Progenitor cell of endocrine pancreas (in vitro differentiated cells): ENCODE measurements at regions not wholly inside any gene's neighbourhood (a gene's known extent, or its start where the extent isn't known, plus 50 kb on each side); places are given as distances from the start of the nearest gene placed in this dataset.

ENCODE experiments used
- DNase-seq: peaks from one replicate; pipeline ENCODE4 v3.0.0; 2021; ENCODE audit warnings: low spot score; ENCODE audit not compliant: unreplicated experiment
- H3K27ac Mint-ChIP-seq: 2 replicates; pipeline ENCODE4 v1.8.0; 2021; ENCODE audit warnings: mild to moderate bottlenecking, moderate library complexity, mixed read lengths
- H3K27me3 Mint-ChIP-seq: 2 replicates; pipeline ENCODE4 v1.8.0; 2021; ENCODE audit warnings: mixed read lengths
- H3K36me3 Mint-ChIP-seq: 2 replicates; pipeline ENCODE4 v1.8.0; 2022; ENCODE audit warnings: mixed read lengths; ENCODE audit not compliant: insufficient read depth
- H3K4me1 Mint-ChIP-seq: 2 replicates; pipeline ENCODE4 v1.8.0; 2021; ENCODE audit warnings: low read depth, mixed read lengths
- H3K4me3 Mint-ChIP-seq: 2 replicates; pipeline ENCODE4 v1.8.0; 2021; ENCODE audit warnings: low read depth, mild to moderate bottlenecking, moderate library complexity, mixed read lengths
- H3K9me3 Mint-ChIP-seq: 2 replicates; pipeline ENCODE4 v1.8.0; 2021; ENCODE audit warnings: low read depth, mixed read lengths
- CTCF ChIP-seq: fragments of 200-600 bp; sonication (generic); IDR thresholded peaks from one replicate; pipeline ENCODE4 v1.5.0; 2021; ENCODE audit warnings: antibody characterized with exemption, mild to moderate bottlenecking; ENCODE audit not compliant: unreplicated experiment

DNA sequence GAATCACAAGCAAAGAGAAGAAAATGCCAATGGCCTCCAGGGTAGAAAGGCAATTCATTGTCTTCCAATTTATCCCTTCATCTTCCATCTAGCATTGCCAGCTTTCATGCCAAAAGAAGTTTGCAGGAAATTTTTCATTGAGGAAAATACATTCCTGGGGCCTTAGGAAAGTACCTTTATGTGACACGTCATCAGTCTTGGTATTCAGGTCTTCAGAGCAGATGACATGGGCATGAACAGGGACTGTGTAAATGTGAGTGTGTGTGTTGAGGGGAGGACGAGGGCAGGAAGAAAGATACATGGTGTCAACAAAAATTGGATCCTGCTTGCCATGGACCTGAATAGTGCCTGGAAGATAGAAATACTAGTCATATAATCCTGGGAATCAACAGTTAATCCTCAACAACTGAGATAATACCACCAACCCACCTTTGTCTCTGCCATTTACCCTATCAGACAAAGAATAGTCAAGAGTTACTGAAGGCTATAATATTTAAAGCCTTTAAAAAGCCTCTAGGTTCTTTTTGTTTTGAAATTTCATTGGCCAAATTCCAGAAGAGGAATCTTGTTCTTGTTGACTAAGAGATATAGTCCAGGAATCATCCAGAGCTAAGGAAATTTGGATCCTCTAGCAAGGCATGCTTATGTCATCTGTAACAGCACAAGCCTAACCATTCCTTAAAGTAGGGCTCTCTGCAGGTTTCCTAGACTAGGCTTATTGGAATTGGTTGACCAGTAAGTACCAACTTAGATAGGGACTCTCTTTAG is 405.8 kb upstream of the SASH1 start:
- DNase-seq = no peak
- no peaks in the 10 kb centered on the region for H3K36me3 Mint-ChIP-seq
- peaks cover 5% of the 10 kb centered on the region for H3K4me1 Mint-ChIP-seq
- H3K27ac Mint-ChIP-seq = no peak overlapping the region
- no peaks in the 10 kb centered on the region for H3K27me3 Mint-ChIP-seq
- no peak for TF ChIP-seq CTCF
- H3K9me3 Mint-ChIP-seq = no peaks in the 10 kb centered on the region
- no peak overlapping the region for H3K4me3 Mint-ChIP-seq

DNA sequence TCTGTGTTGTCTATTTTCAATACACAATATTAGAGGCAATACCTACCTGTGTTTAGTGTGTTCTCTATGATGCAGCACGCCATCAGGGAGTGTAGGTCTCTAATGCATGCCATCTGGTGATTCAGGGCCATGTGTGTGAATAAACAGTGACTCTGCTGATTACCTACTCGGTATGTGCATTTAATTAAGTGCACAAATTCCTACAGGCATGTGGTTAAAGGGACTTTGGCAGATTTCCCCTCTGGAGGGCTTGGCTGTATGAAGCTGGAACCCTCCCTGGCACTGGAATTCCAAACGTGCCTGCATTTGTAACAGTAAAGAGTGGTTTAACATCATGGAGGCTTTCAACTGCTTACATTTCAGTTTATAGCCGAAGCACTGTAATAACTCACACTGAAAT is 401.5 kb upstream of the SASH1 start:
- Mint-ChIP-seq H3K36me3 (peaks cover 6% of the 10 kb centered on the region), H3K4me1 (no peaks in the 10 kb centered on the region), H3K4me3 (no peak overlapping the region), H3K27ac (no peak overlapping the region), H3K9me3 (peaks cover 16% of the 10 kb centered on the region), H3K27me3 (no peaks in the 10 kb centered on the region)
- DNase-seq = no peak
- TF ChIP-seq CTCF = no peak

GRCh38 chr6:147942363-147942762 is 400.3 kb upstream of the SASH1 start:
- H3K4me3 Mint-ChIP-seq = no peak overlapping the region
- no peak overlapping the region for H3K27ac Mint-ChIP-seq

DNA sequence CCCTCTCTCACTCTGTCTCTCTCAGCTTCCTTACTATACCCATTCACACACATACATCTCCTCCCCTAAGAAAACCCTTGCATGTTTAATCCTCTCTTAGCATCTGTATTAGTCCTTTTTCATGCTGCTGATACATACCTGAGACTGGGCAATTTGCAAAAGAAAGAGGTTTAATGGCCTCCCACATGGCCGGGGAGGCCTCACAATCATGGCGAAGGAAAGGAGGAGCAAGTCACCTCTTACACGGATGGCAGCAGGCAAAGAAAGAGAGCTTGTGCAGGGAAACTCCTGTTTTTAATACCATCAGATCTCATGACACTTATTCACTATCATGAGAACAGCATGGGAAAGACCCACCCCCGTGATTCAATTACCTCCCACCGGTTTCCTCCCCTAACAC is 398.5 kb upstream of the SASH1 start:
- Mint-ChIP-seq H3K4me1 (peaks cover 5% of the 10 kb centered on the region), H3K9me3 (peaks cover 16% of the 10 kb centered on the region), H3K4me3 (no peak overlapping the region), H3K27me3 (no peaks in the 10 kb centered on the region), H3K27ac (no peak overlapping the region), H3K36me3 (peaks cover 6% of the 10 kb centered on the region)
- DNase-seq = no peak
- no peak for TF ChIP-seq CTCF

More at GRCh38 chr6:147942363-147942762, 400.3 kb upstream of the SASH1 start:
- no peaks in the 10 kb centered on the region for H3K4me1 Mint-ChIP-seq
- no peaks in the 10 kb centered on the region for H3K27me3 Mint-ChIP-seq
- H3K9me3 Mint-ChIP-seq = peaks cover 16% of the 10 kb centered on the region
- DNase-seq = no peak
- H3K36me3 Mint-ChIP-seq = peaks cover 6% of the 10 kb centered on the region
- TF ChIP-seq CTCF = no peak

DNA sequence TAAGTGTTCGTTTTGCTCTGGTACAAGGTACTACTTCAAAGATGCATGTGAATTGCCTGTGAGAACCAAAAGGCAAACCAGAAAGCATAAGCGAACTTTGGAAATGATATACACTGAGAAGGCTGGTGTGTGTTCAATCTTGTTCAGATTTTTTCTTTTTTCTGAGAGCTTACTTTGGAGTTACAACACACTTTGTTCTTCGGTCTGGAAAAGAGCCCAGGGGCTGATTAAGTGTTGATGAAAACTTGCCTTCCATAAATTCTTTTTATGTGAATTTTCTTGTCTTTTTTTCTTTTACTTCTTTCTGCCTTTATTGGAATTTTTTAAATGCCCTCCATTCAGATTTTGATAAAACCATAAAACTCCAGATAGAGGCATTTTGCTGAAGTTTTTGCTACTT is 395.1 kb upstream of the SASH1 start:
- no peak overlapping the region for H3K4me3 Mint-ChIP-seq
- H3K27ac Mint-ChIP-seq = no peak overlapping the region
- no peak for DNase-seq
- no peak for TF ChIP-seq CTCF
- peaks cover 5% of the 10 kb centered on the region for H3K4me1 Mint-ChIP-seq
- no peaks in the 10 kb centered on the region for H3K27me3 Mint-ChIP-seq
- peaks cover 16% of the 10 kb centered on the region for H3K9me3 Mint-ChIP-seq
- peaks cover 6% of the 10 kb centered on the region for H3K36me3 Mint-ChIP-seq
